Esophagus muscularis mucosa (tissue), 3 donors: ENCODE measurements at regions not wholly inside any gene's neighbourhood (a gene's known extent, or its start where the extent isn't known, plus 50 kb on each side); places are given as distances from the start of the nearest gene placed in this dataset.

Source experiments
- CTCF ChIP-seq, 3 experiments: fragments of 200-600 bp in 2 of 3; fragments of 450-650 bp in 1 of 3; sonication (generic) in 2 of 3; IDR thresholded peaks; one replicate each; pipeline ENCODE4 v1.5.1; 2017 to 2019; ENCODE audit warnings: antibody characterized with exemption in 3 of 3, mild to moderate bottlenecking in 2 of 3, moderate library complexity in 1 of 3
- POLR2A ChIP-seq: fragments of 450-650 bp; IDR thresholded peaks from one replicate; pipeline ENCODE4 v1.6.1; 2017; ENCODE audit warnings: antibody characterized with exemption, moderate library complexity, mild to moderate bottlenecking, low read depth
- POLR2AphosphoS5 ChIP-seq, 2 donors: sonication (generic); formaldehyde crosslinking; IDR thresholded peaks; one replicate each; pipeline ENCODE4 v1.6.1; 2017; ENCODE audit warnings: antibody characterized with exemption in 2 of 2

- TF ChIP-seq CTCF (IDR thresholded peaks at IDR 0.05) (no peak), POLR2AphosphoS5 (IDR thresholded peaks at IDR 0.05) (no peak), POLR2A (no peak)
Measured at GRCh38 chrX:82196866-82197265, 995.0 kb downstream of the SH3BGRL start.
